Mesenchymal stem cell (in vitro differentiated cells and primary cell): ENCODE measurements at regions not wholly inside any gene's neighbourhood (a gene's known extent, or its start where the extent isn't known, plus 50 kb on each side); places are given as distances from the start of the nearest gene placed in this dataset.

ENCODE experiments used
- DNase-seq: peaks from one replicate; pipeline ENCODE4 v3.0.0-alpha.2; 2013
- H2AFZ ChIP-seq: one replicate; pipeline ENCODE4 v1.6.1; 2013; ENCODE audit warnings: low read depth, mild to moderate bottlenecking, control low read depth, inconsistent platforms, low read length, moderate library complexity
- H2AK5ac ChIP-seq: 2 replicates; pipeline ENCODE4 v1.6.1; 2013; ENCODE audit warnings: low read length, moderate library complexity, mild to moderate bottlenecking, inconsistent platforms; ENCODE audit not compliant: severe bottlenecking
- H2BK120ac ChIP-seq: one replicate; pipeline ENCODE4 v1.6.1; 2013; ENCODE audit warnings: low read depth, mild to moderate bottlenecking, inconsistent platforms, low read length, moderate library complexity
- H2BK12ac ChIP-seq, 2 experiments: one replicate each; pipeline ENCODE4 v1.6.1; 2013; ENCODE audit warnings: inconsistent platforms in 2 of 2, low read length in 2 of 2, mild to moderate bottlenecking in 2 of 2, moderate library complexity in 2 of 2, control low read depth in 1 of 2
- H2BK15ac ChIP-seq: one replicate; pipeline ENCODE4 v1.6.1; 2013; ENCODE audit warnings: mild to moderate bottlenecking, low read depth, inconsistent platforms; ENCODE audit not compliant: poor library complexity, severe bottlenecking
- H2BK5ac ChIP-seq: 2 replicates; pipeline ENCODE4 v1.6.1; 2013; ENCODE audit warnings: low read depth, mild to moderate bottlenecking, low read length, control low read depth, inconsistent platforms; ENCODE audit not compliant: poor library complexity, severe bottlenecking
- H3K14ac ChIP-seq, 2 experiments: one replicate each; pipeline ENCODE4 v1.6.1; 2013; ENCODE audit warnings: inconsistent platforms in 2 of 2, low read length in 2 of 2, control low read depth in 1 of 2, mild to moderate bottlenecking in 1 of 2, moderate library complexity in 1 of 2
- H3K18ac ChIP-seq, 2 experiments: one replicate each; pipeline ENCODE4 v1.6.1; 2013; ENCODE audit warnings: inconsistent platforms in 2 of 2, low read length in 2 of 2, control low read depth in 1 of 2, low read depth in 1 of 2, mild to moderate bottlenecking in 1 of 2
- H3K23ac ChIP-seq, 2 experiments: one replicate each; pipeline ENCODE4 v1.6.1; 2013; ENCODE audit warnings: inconsistent platforms in 2 of 2, low read length in 2 of 2, mild to moderate bottlenecking in 2 of 2, moderate library complexity in 2 of 2, control low read depth in 1 of 2
- H3K27ac ChIP-seq: 2 replicates; pipeline ENCODE4 v1.5.1; 2013; ENCODE audit warnings: mild to moderate bottlenecking, moderate library complexity, low read length, control low read depth, inconsistent platforms; ENCODE audit not compliant: poor library complexity, severe bottlenecking
- H3K27me3 ChIP-seq, 2 experiments: 2 replicates each; pipeline versions ENCODE4 v1.6.1 to v1.7.0; 2013; ENCODE audit warnings: low read length in 2 of 2, mild to moderate bottlenecking in 2 of 2, moderate library complexity in 2 of 2, control low read depth in 1 of 2, inconsistent platforms in 1 of 2; ENCODE audit not compliant: control insufficient read depth in 1 of 2, insufficient read depth in 1 of 2
- H3K36me3 ChIP-seq, 2 experiments: 2 replicates each; pipeline versions ENCODE4 v1.6.1 to v1.7.0; 2013; ENCODE audit warnings: low read length in 2 of 2, control low read depth in 1 of 2, inconsistent platforms in 1 of 2, low read depth in 1 of 2, mild to moderate bottlenecking in 1 of 2; ENCODE audit not compliant: insufficient read depth in 2 of 2, control insufficient read depth in 1 of 2
- H3K4ac ChIP-seq, 2 experiments: one replicate each; pipeline ENCODE4 v1.6.1; 2013; ENCODE audit warnings: inconsistent platforms in 2 of 2, low read length in 2 of 2, mild to moderate bottlenecking in 2 of 2, moderate library complexity in 2 of 2, control low read depth in 1 of 2, low read depth in 1 of 2
- H3K4me1 ChIP-seq: 2 replicates; pipeline ENCODE4 v1.6.1; 2013; ENCODE audit warnings: low read depth, low read length, control low read depth; ENCODE audit not compliant: control insufficient read depth, insufficient read depth
- H3K4me2 ChIP-seq: 2 replicates; pipeline ENCODE4 v1.6.1; 2013; ENCODE audit warnings: low read length, mild to moderate bottlenecking, inconsistent platforms; ENCODE audit not compliant: poor library complexity, severe bottlenecking
- H3K4me3 ChIP-seq, 2 experiments: 2 replicates each; pipeline versions ENCODE4 v1.5.1 to v1.7.0; 2013; ENCODE audit warnings: low read length in 2 of 2, mild to moderate bottlenecking in 2 of 2, control low read depth in 1 of 2, low read depth in 1 of 2; ENCODE audit not compliant: insufficient read depth in 1 of 2
- H3K79me1 ChIP-seq: replicated peaks from 2 replicates; pipeline ENCODE4 v1.6.1; 2013; ENCODE audit warnings: mild to moderate bottlenecking, control low read depth, low read length, inconsistent platforms; ENCODE audit not compliant: poor library complexity, severe bottlenecking
- H3K9ac ChIP-seq: 2 replicates; pipeline ENCODE4 v1.7.0; 2013; ENCODE audit warnings: mild to moderate bottlenecking, low read length, moderate library complexity
- H3K9me3 ChIP-seq: 2 replicates; pipeline ENCODE4 v1.7.0; 2013; ENCODE audit warnings: mild to moderate bottlenecking, low read length; ENCODE audit not compliant: control insufficient read depth
- H4K8ac ChIP-seq: one replicate; pipeline ENCODE4 v1.6.1; 2013; ENCODE audit warnings: inconsistent platforms, mild to moderate bottlenecking, low read length, moderate library complexity
- H4K91ac ChIP-seq: one replicate; pipeline ENCODE4 v1.6.1; 2013; ENCODE audit warnings: mild to moderate bottlenecking, low read length, inconsistent platforms
- WGBS: methylation state at CpG from one replicate; pipeline ENCODE4 v1.1.7; 2013; ENCODE audit warnings: mixed read lengths; 5-methylcytosine and 5-hydroxymethylcytosine counted together

GRCh38 chr22:49023879-49024774 lies 803.5 kb downstream of the BRD1 start:
- no peak overlapping the region for H3K18ac ChIP-seq
- no peaks in the 10 kb centered on the region for H3K9me3 ChIP-seq
- H2BK120ac ChIP-seq: no peak overlapping the region
- H4K91ac ChIP-seq: no peak overlapping the region
- no peak overlapping the region for H2BK12ac ChIP-seq
- no peak overlapping the region for H3K23ac ChIP-seq
- H3K14ac ChIP-seq: no peak overlapping the region
- no peaks in the 10 kb centered on the region for H3K4me1 ChIP-seq
- H3K4me2 ChIP-seq: no peak overlapping the region
- no peak overlapping the region for H2AK5ac ChIP-seq
- no peak for DNase-seq
- 86% methylated on average over 38 of the region's 38 CpGs for WGBS
- no peak overlapping the region for H3K9ac ChIP-seq
- H2BK5ac ChIP-seq: no peak overlapping the region
- no peak overlapping the region for H3K27ac ChIP-seq
- no peak overlapping the region for H3K4ac ChIP-seq
- H4K8ac ChIP-seq: no peak overlapping the region
- H3K36me3 ChIP-seq: no peaks in the 10 kb centered on the region
- H2BK15ac ChIP-seq: no peak overlapping the region
- no peaks in the 10 kb centered on the region for H3K79me1 ChIP-seq
- no peak overlapping the region for H2AFZ ChIP-seq
- peaks cover 0 to 4% of the 10 kb centered on the region in 2 experiments for H3K27me3 ChIP-seq
- H3K4me3 ChIP-seq: no peak overlapping the region

- Histone ChIP-seq H2AFZ (no peak overlapping the region), H3K4me2 (no peak overlapping the region), H3K9ac (no peak overlapping the region), H2BK15ac (no peak overlapping the region), H3K4me1 (no peaks in the 10 kb centered on the region), H3K14ac (no peak overlapping the region), H4K91ac (no peak overlapping the region), H3K23ac (no peak overlapping the region), H2BK12ac (no peak overlapping the region), H2AK5ac (no peak overlapping the region), H2BK5ac (no peak overlapping the region), H3K18ac (no peak overlapping the region), H3K36me3 (no peaks in the 10 kb centered on the region), H3K9me3 (no peaks in the 10 kb centered on the region), H3K27me3 (peaks cover 0 to 3% of the 10 kb centered on the region in 2 experiments), H3K4ac (no peak overlapping the region), H3K27ac (no peak overlapping the region), H4K8ac (no peak overlapping the region), H3K4me3 (no peak overlapping the region), H3K79me1 (no peaks in the 10 kb centered on the region), H2BK120ac (no peak overlapping the region)
- WGBS: 90% methylated on average over 22 of the region's 22 CpGs
- DNase-seq: no peak
Observed at GRCh38 chr22:49023161-49023878, 804.4 kb downstream of the BRD1 start.

GRCh38 chr22:49022816-49023160 lies 804.9 kb downstream of the BRD1 start:
- H3K4me3 ChIP-seq: no peak overlapping the region
- no peak for DNase-seq

More at GRCh38 chr22:49022816-49023160, 804.9 kb downstream of the BRD1 start:
- Histone ChIP-seq H3K18ac (no peak overlapping the region), H2AK5ac (no peak overlapping the region), H2AFZ (no peak overlapping the region), H3K4me2 (no peak overlapping the region), H4K8ac (no peak overlapping the region), H3K27ac (no peak overlapping the region), H3K27me3 (no peaks in the 10 kb centered on the region), H2BK12ac (no peak overlapping the region), H3K14ac (no peak overlapping the region), H4K91ac (no peak overlapping the region), H3K79me1 (no peaks in the 10 kb centered on the region), H2BK15ac (no peak overlapping the region), H3K36me3 (no peaks in the 10 kb centered on the region), H2BK5ac (no peak overlapping the region), H3K4me1 (no peaks in the 10 kb centered on the region), H3K9me3 (no peaks in the 10 kb centered on the region), H3K9ac (no peak overlapping the region), H2BK120ac (no peak overlapping the region), H3K23ac (no peak overlapping the region), H3K4ac (no peak overlapping the region)
- WGBS: 79% methylated on average over 3 of the region's 4 CpGs
